ENCODE measurements at regions not wholly inside any gene's neighbourhood (a gene's known extent, or its start where the extent isn't known, plus 50 kb on each side); places are given as distances from the start of the nearest gene placed in this dataset.

DNA sequence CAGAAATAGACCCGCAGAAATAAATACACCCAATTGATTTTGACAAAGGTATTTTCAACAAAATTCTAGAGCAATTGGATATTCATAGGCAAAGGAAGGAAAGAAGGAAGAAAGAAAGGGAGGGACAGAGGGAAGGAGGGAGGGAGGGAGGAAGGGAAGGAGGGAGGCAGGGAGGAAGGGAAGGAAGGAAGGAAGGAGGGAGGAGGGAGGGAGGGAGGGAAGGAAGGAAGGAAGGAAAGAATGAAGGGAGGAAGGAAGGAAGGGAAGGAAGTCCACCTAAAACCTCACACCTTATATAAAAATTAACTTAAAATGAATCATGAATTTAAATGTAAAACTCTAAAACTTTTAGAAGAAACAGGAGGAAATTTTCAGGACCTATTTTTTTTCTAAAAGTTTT lies 94.2 kb upstream of the USP47 start:
- no peak for TF ChIP-seq TAF1 (IDR thresholded peaks at IDR 0.05; ENCODE audit: borderline replicate concordance, low read depth, low read length)
- TF ChIP-seq GABPA (IDR thresholded peaks at IDR 0.05; ENCODE audit: low read depth), result no peak
- TF ChIP-seq, protein P1, sequence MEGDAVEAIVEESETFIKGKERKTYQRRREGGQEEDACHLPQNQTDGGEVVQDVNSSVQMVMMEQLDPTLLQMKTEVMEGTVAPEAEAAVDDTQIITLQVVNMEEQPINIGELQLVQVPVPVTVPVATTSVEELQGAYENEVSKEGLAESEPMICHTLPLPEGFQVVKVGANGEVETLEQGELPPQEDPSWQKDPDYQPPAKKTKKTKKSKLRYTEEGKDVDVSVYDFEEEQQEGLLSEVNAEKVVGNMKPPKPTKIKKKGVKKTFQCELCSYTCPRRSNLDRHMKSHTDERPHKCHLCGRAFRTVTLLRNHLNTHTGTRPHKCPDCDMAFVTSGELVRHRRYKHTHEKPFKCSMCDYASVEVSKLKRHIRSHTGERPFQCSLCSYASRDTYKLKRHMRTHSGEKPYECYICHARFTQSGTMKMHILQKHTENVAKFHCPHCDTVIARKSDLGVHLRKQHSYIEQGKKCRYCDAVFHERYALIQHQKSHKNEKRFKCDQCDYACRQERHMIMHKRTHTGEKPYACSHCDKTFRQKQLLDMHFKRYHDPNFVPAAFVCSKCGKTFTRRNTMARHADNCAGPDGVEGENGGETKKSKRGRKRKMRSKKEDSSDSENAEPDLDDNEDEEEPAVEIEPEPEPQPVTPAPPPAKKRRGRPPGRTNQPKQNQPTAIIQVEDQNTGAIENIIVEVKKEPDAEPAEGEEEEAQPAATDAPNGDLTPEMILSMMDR (IDR thresholded peaks at IDR 0.05), result no peak
- TF ChIP-seq, protein P2, sequence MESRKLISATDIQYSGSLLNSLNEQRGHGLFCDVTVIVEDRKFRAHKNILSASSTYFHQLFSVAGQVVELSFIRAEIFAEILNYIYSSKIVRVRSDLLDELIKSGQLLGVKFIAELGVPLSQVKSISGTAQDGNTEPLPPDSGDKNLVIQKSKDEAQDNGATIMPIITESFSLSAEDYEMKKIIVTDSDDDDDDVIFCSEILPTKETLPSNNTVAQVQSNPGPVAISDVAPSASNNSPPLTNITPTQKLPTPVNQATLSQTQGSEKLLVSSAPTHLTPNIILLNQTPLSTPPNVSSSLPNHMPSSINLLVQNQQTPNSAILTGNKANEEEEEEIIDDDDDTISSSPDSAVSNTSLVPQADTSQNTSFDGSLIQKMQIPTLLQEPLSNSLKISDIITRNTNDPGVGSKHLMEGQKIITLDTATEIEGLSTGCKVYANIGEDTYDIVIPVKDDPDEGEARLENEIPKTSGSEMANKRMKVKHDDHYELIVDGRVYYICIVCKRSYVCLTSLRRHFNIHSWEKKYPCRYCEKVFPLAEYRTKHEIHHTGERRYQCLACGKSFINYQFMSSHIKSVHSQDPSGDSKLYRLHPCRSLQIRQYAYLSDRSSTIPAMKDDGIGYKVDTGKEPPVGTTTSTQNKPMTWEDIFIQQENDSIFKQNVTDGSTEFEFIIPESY (IDR thresholded peaks at IDR 0.05; ENCODE audit: borderline replicate concordance, low read depth), result no peak
- no peak for TF ChIP-seq MEF2A (IDR thresholded peaks at IDR 0.05; ENCODE audit: borderline replicate concordance, low read depth)
- TF ChIP-seq POLR2AphosphoS5 (IDR thresholded peaks at IDR 0.05; ENCODE audit: low read depth, low read length), result no peak

All from SK-N-SH (cell line).